Gastroesophageal sphincter (tissue), 3 donors: ENCODE measurements at regions not wholly inside any gene's neighbourhood (a gene's known extent, or its start where the extent isn't known, plus 50 kb on each side); places are given as distances from the start of the nearest gene placed in this dataset.
"Not testable (repeated sequence)": the region's sequence is repeated elsewhere in the genome, so short reads cannot be mapped to it uniquely, and the experiment has no call there.

Experiments
- CTCF ChIP-seq, 4 experiments: fragments of 200-600 bp in 2 of 4; fragments of 450-650 bp in 2 of 4; sonication (generic) in 1 of 4; IDR thresholded peaks; one replicate each; pipeline ENCODE4 v1.5.1; 2017 to 2019; ENCODE audit warnings: antibody characterized with exemption in 4 of 4, mild to moderate bottlenecking in 2 of 4, moderate library complexity in 2 of 4
- POLR2A ChIP-seq, 2 donors: fragments of 450-650 bp; IDR thresholded peaks; one replicate each; pipeline ENCODE4 v1.6.1; 2017; ENCODE audit warnings: antibody characterized with exemption in 2 of 2, mild to moderate bottlenecking in 2 of 2, moderate library complexity in 1 of 2
- POLR2AphosphoS5 ChIP-seq: sonication (generic); formaldehyde crosslinking; IDR thresholded peaks from one replicate; pipeline ENCODE4 v1.6.1; 2017; ENCODE audit warnings: antibody characterized with exemption

GRCh38 chr15:22268654-22269053, 188.3 kb downstream of the OR4M2 start:
- TF ChIP-seq POLR2AphosphoS5; POLR2A (IDR thresholded peaks at IDR 0.05); CTCF (IDR thresholded peaks at IDR 0.05): not testable (repeated sequence)
